Neural crest cell (in vitro differentiated cells): ENCODE measurements at regions not wholly inside any gene's neighbourhood (a gene's known extent, or its start where the extent isn't known, plus 50 kb on each side); places are given as distances from the start of the nearest gene placed in this dataset.

ENCODE experiments used
- DNase-seq: peaks from one replicate; pipeline ENCODE4 v3.0.0; 2021; ENCODE audit warnings: low read depth, mixed read lengths, low spot score
- H3K27ac Mint-ChIP-seq: one replicate; pipeline ENCODE4 v1.8.0; 2021; ENCODE audit warnings: mild to moderate bottlenecking, mixed read lengths; ENCODE audit not compliant: unreplicated experiment
- H3K27me3 Mint-ChIP-seq: 2 replicates; pipeline ENCODE4 v1.8.0; 2021; ENCODE audit warnings: low read depth, mild to moderate bottlenecking, mixed read lengths
- H3K36me3 Mint-ChIP-seq: 2 replicates; pipeline ENCODE4 v1.8.0; 2021; ENCODE audit warnings: low read depth, mild to moderate bottlenecking, mixed read lengths
- H3K4me1 Mint-ChIP-seq: 2 replicates; pipeline ENCODE4 v1.8.0; 2021; ENCODE audit warnings: mixed read lengths
- H3K4me3 Mint-ChIP-seq: one replicate; pipeline ENCODE4 v1.8.0; 2021; ENCODE audit warnings: mild to moderate bottlenecking, mixed read lengths
- H3K9me3 Mint-ChIP-seq: 2 replicates; pipeline ENCODE4 v1.8.0; 2021; ENCODE audit warnings: mixed read lengths
- TF ChIP-seq, protein P1 (sequence below): fragments of 200-600 bp; sonication (generic); conservative IDR thresholded peaks from 2 replicates; pipeline ENCODE4 v1.5.0; 2021; ENCODE audit warnings: antibody characterized with exemption, mild to moderate bottlenecking

DNA sequence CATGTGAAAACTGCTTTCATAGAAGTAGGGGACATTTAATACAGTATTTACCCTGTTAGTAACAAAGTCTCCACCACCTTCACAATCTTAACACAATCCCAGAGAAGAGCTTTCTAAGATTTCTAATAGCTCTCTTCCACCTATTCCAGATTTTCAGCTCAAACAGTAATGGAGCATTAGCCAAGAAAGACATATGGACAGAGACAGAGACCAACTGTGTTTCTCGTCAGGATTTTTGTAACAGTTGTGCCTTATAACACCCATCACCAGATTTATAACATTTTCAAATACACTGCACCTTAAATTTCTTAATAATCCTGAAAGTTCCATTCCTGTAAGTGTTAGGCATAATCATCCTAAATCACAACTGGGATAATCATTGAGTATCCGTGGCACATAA, 321.2 kb upstream of the TMTC1 start:
- Mint-ChIP-seq H3K4me3 (no peak overlapping the region), H3K27me3 (no peaks in the 10 kb centered on the region), H3K27ac (no peak overlapping the region), H3K9me3 (peaks cover 4% of the 10 kb centered on the region), H3K4me1 (no peaks in the 10 kb centered on the region), H3K36me3 (no peaks in the 10 kb centered on the region)
- TF ChIP-seq, protein P1, sequence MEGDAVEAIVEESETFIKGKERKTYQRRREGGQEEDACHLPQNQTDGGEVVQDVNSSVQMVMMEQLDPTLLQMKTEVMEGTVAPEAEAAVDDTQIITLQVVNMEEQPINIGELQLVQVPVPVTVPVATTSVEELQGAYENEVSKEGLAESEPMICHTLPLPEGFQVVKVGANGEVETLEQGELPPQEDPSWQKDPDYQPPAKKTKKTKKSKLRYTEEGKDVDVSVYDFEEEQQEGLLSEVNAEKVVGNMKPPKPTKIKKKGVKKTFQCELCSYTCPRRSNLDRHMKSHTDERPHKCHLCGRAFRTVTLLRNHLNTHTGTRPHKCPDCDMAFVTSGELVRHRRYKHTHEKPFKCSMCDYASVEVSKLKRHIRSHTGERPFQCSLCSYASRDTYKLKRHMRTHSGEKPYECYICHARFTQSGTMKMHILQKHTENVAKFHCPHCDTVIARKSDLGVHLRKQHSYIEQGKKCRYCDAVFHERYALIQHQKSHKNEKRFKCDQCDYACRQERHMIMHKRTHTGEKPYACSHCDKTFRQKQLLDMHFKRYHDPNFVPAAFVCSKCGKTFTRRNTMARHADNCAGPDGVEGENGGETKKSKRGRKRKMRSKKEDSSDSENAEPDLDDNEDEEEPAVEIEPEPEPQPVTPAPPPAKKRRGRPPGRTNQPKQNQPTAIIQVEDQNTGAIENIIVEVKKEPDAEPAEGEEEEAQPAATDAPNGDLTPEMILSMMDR = no peak
- no peak for DNase-seq

DNA sequence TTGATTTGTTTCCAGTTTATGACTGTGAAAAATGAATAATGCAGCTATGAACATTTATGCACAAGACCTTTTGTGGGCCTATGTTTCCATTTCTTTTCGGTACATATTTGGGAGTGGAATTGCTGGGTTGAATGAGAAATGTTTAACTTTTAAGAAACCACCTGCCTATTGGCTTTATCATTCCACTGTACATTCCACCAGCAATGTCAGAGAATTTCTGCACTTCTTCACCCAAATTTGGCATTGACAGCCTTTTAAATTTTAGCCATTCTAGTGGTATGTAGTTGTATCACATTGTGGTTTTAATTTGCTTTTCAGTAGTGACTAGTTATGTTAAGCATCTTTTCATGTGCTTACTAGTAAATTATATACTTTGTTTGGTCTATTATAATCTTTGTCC, 317.0 kb upstream of the TMTC1 start:
- H3K4me3 Mint-ChIP-seq = no peak overlapping the region
- TF ChIP-seq, protein P1 = no peak
- H3K9me3 Mint-ChIP-seq = no peaks in the 10 kb centered on the region
- no peak overlapping the region for H3K27ac Mint-ChIP-seq
- peaks cover 15% of the 10 kb centered on the region for H3K4me1 Mint-ChIP-seq
- H3K27me3 Mint-ChIP-seq = no peaks in the 10 kb centered on the region
- no peak for DNase-seq
- H3K36me3 Mint-ChIP-seq = no peaks in the 10 kb centered on the region

DNA sequence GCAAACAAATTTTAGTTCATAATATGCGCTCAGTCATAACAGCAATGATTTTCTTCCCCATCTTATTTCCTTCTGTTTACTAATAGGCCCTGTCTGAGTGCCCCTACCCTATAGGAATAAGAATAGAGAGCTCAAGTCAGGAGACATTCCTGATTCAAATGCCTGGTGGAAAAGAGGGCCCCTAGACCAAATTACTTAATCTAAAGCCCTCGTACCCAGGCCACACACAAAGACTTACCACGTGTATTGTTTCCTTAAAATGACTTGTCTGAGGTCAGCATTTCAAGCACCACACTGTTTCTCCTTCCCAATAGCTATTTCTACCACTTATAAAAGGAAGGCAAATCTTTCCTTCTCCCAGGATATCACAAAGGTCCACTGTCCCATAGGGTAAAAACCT, 314.9 kb upstream of the TMTC1 start:
- Mint-ChIP-seq H3K9me3 (no peaks in the 10 kb centered on the region), H3K36me3 (no peaks in the 10 kb centered on the region), H3K4me1 (peaks cover 15% of the 10 kb centered on the region), H3K27ac (no peak overlapping the region), H3K27me3 (no peaks in the 10 kb centered on the region), H3K4me3 (no peak overlapping the region)
- TF ChIP-seq, protein P1 = no peak
- no peak for DNase-seq

DNA sequence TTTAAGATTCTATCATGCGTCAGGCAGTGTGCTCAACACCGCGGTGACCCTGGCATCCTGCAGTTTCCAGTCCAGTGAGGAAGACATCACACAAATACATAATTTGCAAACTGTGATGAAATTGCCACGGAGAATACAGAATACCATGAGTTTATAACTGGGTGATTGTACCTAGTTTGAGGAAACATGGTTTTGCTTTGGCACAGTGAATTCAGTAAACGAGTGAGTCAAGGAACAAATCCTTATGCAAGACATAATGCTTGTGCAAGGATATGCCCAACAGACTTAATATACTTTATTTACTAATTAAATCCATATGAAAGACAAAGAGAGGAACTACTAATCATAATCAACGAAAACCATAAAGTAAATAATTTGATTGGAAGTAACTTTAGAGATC, 311.8 kb upstream of the TMTC1 start:
- no peak for DNase-seq
- H3K4me1 Mint-ChIP-seq = peaks cover 15% of the 10 kb centered on the region
- H3K36me3 Mint-ChIP-seq = no peaks in the 10 kb centered on the region
- H3K4me3 Mint-ChIP-seq = no peak overlapping the region
- no peak overlapping the region for H3K27ac Mint-ChIP-seq
- no peaks in the 10 kb centered on the region for H3K27me3 Mint-ChIP-seq
- H3K9me3 Mint-ChIP-seq = no peaks in the 10 kb centered on the region
- TF ChIP-seq, protein P1 = no peak

DNA sequence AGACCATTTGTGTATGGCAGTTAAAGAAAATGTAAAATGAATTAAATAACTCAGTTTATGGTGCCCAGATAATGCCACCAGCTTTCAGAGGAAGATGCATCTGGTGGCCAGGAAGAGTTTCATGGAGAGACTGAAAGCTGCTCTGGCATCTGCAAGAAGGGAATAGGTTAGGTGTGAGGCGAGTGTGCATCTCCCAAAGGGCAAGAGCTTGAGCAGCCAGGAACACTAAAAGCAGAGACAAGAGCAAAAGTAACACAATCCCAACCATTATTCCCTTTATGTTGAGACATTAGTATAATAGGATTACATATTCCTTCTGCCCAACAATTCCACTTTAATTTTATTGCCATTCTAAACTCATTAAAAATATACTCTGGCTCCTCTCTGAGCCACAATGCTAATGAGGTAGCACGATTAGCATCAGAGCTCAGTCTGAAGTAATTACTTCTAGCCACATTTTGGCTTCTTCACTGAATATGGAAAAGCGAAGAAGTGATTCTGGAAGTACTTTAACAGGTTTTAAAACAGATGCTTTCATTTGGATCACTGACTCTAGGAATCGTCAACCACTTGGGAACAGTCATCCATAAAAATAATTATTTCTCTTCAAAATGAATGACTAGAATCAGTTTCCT, 309.4 kb upstream of the TMTC1 start:
- H3K4me1 Mint-ChIP-seq = peaks cover 2% of the 10 kb centered on the region
- H3K9me3 Mint-ChIP-seq = no peaks in the 10 kb centered on the region
- H3K27ac Mint-ChIP-seq = no peak overlapping the region
- TF ChIP-seq, protein P1 = no peak
- no peaks in the 10 kb centered on the region for H3K27me3 Mint-ChIP-seq
- no peak overlapping the region for H3K4me3 Mint-ChIP-seq
- no peak for DNase-seq
- no peaks in the 10 kb centered on the region for H3K36me3 Mint-ChIP-seq

DNA sequence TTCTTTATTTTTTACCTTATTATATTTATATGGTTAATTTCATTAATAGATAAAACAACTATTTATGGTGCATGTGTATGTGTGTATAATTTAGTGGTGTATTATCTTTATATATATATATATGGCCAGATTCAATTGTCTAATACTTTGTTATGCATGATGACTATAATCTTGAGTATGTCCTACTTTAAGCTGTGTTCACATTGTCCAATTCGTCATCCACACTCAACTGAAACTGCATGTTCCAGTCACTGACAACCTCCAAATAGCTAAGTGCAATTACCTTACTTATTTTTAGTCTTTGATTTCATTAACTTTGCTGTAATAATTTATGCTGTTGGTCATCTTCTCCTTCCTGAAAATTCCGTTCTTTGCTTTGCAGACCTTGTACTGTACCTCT, 306.5 kb upstream of the TMTC1 start:
- TF ChIP-seq, protein P1 = no peak
- Mint-ChIP-seq H3K27me3 (no peaks in the 10 kb centered on the region), H3K4me1 (no peaks in the 10 kb centered on the region), H3K36me3 (no peaks in the 10 kb centered on the region), H3K27ac (no peak overlapping the region), H3K9me3 (no peaks in the 10 kb centered on the region), H3K4me3 (no peak overlapping the region)
- no peak for DNase-seq
